HCT116 (cell line): ENCODE measurements at regions not wholly inside any gene's neighbourhood (a gene's known extent, or its start where the extent isn't known, plus 50 kb on each side); places are given as distances from the start of the nearest gene placed in this dataset.

ENCODE experiments used
- ATAC-seq: fragments of 200-7000 bp; cut with Tn5 transposase; 2 replicates; pipeline ENCODE4 v1.9.1; 2020; ENCODE audit warnings: mild to moderate bottlenecking, moderate library complexity
- BruUV-seq: library from RNA; stranded (reverse); fragments of 400-500 nt; replicated peaks from 2 replicates; lab custom pipeline; 2021; lab: Mats Ljungman, UMichigan
- CTCF ChIA-PET: fragments of 300-600 bp; sonication (Branson Sonifier 250); formaldehyde crosslinking; loops from one replicate; lab custom pipeline; 2021; ENCODE audit warnings: antibody characterized with exemption; lab: Charles Lee
- POLR2A ChIA-PET: fragments of 300-600, 350-600 bp; sonication (Branson Sonifier 250); formaldehyde crosslinking; loops from one replicate; lab custom pipeline; 2021; ENCODE audit warnings: antibody characterized with exemption; lab: Charles Lee
- RAD21 ChIA-PET, 2 experiments: fragments of 300-600 bp; sonication (Branson Sonifier 250); formaldehyde crosslinking; loops; one replicate each; lab custom pipeline; 2023; ENCODE audit warnings: low total read pairs in 2 of 2; ENCODE audit not compliant: uncharacterized antibody in 2 of 2, unreplicated experiment in 2 of 2, low non-redundant PET in 1 of 2; lab: Charles Lee
- DNase-seq: peaks from one replicate; pipeline ENCODE4 v3.0.0-alpha.2; 2010; ENCODE audit warnings: low read depth, low spot score
- H2AFZ ChIP-seq: fragments of 200-600 bp; shearing (Covaris generic), sonication (generic); 2 replicates; pipeline ENCODE4 v1.6.1; 2017; ENCODE audit warnings: low read depth, mixed run types, mixed read lengths, antibody characterized with exemption, low read length; ENCODE audit not compliant: poor library complexity, severe bottlenecking
- H3K27ac ChIP-seq: 2 replicates; pipeline ENCODE4 v1.5.1; 2012; ENCODE audit warnings: low read depth, low read length
- H3K27me3 ChIP-seq: fragments of 200-600 bp; sonication (generic); 2 replicates; pipeline ENCODE4 v1.6.1; 2016; ENCODE audit warnings: mixed run types, low read length, mixed read lengths; ENCODE audit not compliant: insufficient read depth
- H3K36me3 ChIP-seq, 2 experiments: fragments of 200-500 bp in 1 of 2; fragments of 200-600 bp in 1 of 2; sonication (Bioruptor generic) in 1 of 2; sonication (generic) in 1 of 2; 2 replicates each; pipeline versions ENCODE4 v1.5.1 to v1.6.1; 2014 to 2016; ENCODE audit warnings: low read length in 2 of 2, inconsistent platforms in 1 of 2, mixed read lengths in 1 of 2, mixed run types in 1 of 2; ENCODE audit not compliant: insufficient read depth in 2 of 2, control insufficient read depth in 1 of 2
- H3K4me1 ChIP-seq, 2 experiments: fragments of 200-600 bp in 1 of 2; sonication (generic) in 1 of 2; 2 replicates each; pipeline versions ENCODE4 v1.5.1 to v1.6.1; 2012 to 2017; ENCODE audit warnings: low read length in 2 of 2, inconsistent platforms in 1 of 2, mild to moderate bottlenecking in 1 of 2, mixed read lengths in 1 of 2, mixed run types in 1 of 2, moderate library complexity in 1 of 2; ENCODE audit not compliant: insufficient read depth in 2 of 2, control insufficient read depth in 1 of 2
- H3K4me2 ChIP-seq: fragments of 200-600 bp; sonication (generic); 2 replicates; pipeline ENCODE4 v1.6.1; 2017; ENCODE audit warnings: mixed run types, low read length, mixed read lengths
- H3K4me3 ChIP-seq, 2 experiments: fragments of 200-600 bp in 1 of 2; sonication (generic) in 1 of 2; replicated peaks in 1 of 2; 2 replicates each; pipeline ENCODE4 v1.5.1; 2011 to 2016; ENCODE audit warnings: low read length in 2 of 2, control low read depth in 1 of 2, low read depth in 1 of 2, mild to moderate bottlenecking in 1 of 2, mixed read lengths in 1 of 2, mixed run types in 1 of 2
- H3K79me2 ChIP-seq: fragments of 200-600 bp; sonication (generic); 2 replicates; pipeline ENCODE4 v1.6.1; 2017; ENCODE audit warnings: mild to moderate bottlenecking, mixed run types, low read length, moderate library complexity, mixed read lengths; ENCODE audit not compliant: insufficient read depth
- H3K9ac ChIP-seq: fragments of 200-600 bp; sonication (generic); 2 replicates; pipeline ENCODE4 v1.6.1; 2016; ENCODE audit warnings: low read length, mixed read lengths
- H3K9me2 ChIP-seq: fragments of 200-600 bp; sonication (generic), shearing (Covaris generic); 2 replicates; pipeline ENCODE4 v1.6.1; 2017; ENCODE audit warnings: mixed run types, mild to moderate bottlenecking, moderate library complexity; ENCODE audit not compliant: insufficient read depth
- H3K9me3 ChIP-seq, 2 experiments: fragments of 200-500 bp in 1 of 2; fragments of 200-600 bp in 1 of 2; sonication (Bioruptor generic) in 1 of 2; sonication (generic) in 1 of 2; 2 replicates each; pipeline ENCODE4 v1.6.1; 2014 to 2017; ENCODE audit warnings: low read length in 2 of 2, mixed read lengths in 2 of 2, inconsistent platforms in 1 of 2, low read depth in 1 of 2, mild to moderate bottlenecking in 1 of 2, mixed run types in 1 of 2, moderate library complexity in 1 of 2; ENCODE audit not compliant: control insufficient read depth in 1 of 2, insufficient read depth in 1 of 2
- H4K20me1 ChIP-seq: fragments of 200-600 bp; sonication (generic), shearing (Covaris generic); 2 replicates; pipeline ENCODE4 v1.6.1; 2017; ENCODE audit warnings: mixed run types, mild to moderate bottlenecking, moderate library complexity; ENCODE audit not compliant: insufficient read depth
- CBX3 ChIP-seq: IDR thresholded peaks from 2 replicates; pipeline ENCODE4 v1.6.1; 2012; ENCODE audit warnings: low read depth
- EGR1 ChIP-seq: IDR thresholded peaks from 2 replicates; pipeline ENCODE4 v1.6.1; 2012; ENCODE audit warnings: low read depth
- FOSL1 ChIP-seq: IDR thresholded peaks from 2 replicates; pipeline ENCODE4 v1.6.1; 2012; ENCODE audit warnings: low read depth
- POLR2A ChIP-seq: IDR thresholded peaks from 2 replicates; pipeline ENCODE4 v1.7.0; 2011; ENCODE audit warnings: borderline replicate concordance; ENCODE audit not compliant: insufficient read depth, insufficient read length; ENCODE audit errors: extremely low read depth
- POLR2AphosphoS5 ChIP-seq: IDR thresholded peaks from 2 replicates; pipeline ENCODE4 v1.6.1; 2011; ENCODE audit warnings: mild to moderate bottlenecking, low read depth, low read length, moderate library complexity
- RAD21 ChIP-seq: IDR thresholded peaks from 2 replicates; pipeline ENCODE4 v1.6.1; 2012; ENCODE audit warnings: low read depth, mild to moderate bottlenecking
- SIN3A ChIP-seq: IDR thresholded peaks from 2 replicates; pipeline ENCODE4 v1.6.1; 2012; ENCODE audit warnings: low read depth
- SP1 ChIP-seq: IDR thresholded peaks from 2 replicates; pipeline ENCODE4 v1.6.1; 2012; ENCODE audit warnings: low read depth
- TCF7L2 ChIP-seq: IDR thresholded peaks from 2 replicates; pipeline ENCODE4 v1.7.0; 2011; ENCODE audit warnings: borderline replicate concordance, inconsistent platforms; ENCODE audit not compliant: insufficient read depth, insufficient read length; ENCODE audit errors: extremely low read depth
- YY1 ChIP-seq: IDR thresholded peaks from 2 replicates; pipeline ENCODE4 v1.6.1; 2011; ENCODE audit warnings: low read length, low read depth, moderate library complexity, mild to moderate bottlenecking; ENCODE audit not compliant: insufficient replicate concordance; ENCODE audit errors: extremely low read depth
- ZFX ChIP-seq: fragments of 450-650 bp; IDR thresholded peaks from 2 replicates; pipeline ENCODE4 v1.6.1; 2017
- ZNF274 ChIP-seq: fragments of 200-500 bp; sonication (Bioruptor generic); IDR thresholded peaks from 2 replicates; pipeline ENCODE4 v1.6.1; 2014; ENCODE audit warnings: mild to moderate bottlenecking, low read depth, low read length, inconsistent platforms
- intact Hi-C: fragments of 100-400 bp; cut with micrococcal nuclease; formaldehyde crosslinking; loops from 2 replicates; pipeline ENCODE4 v1.10.0; 2022
- TF ChIP-seq, protein P1 (sequence below): IDR thresholded peaks from 2 replicates; pipeline ENCODE4 v1.6.1; 2012; ENCODE audit warnings: low read depth
- TF ChIP-seq, protein P2 (sequence below): IDR thresholded peaks from 2 replicates; pipeline ENCODE4 v1.6.1; 2012
- TF ChIP-seq, protein P3 (sequence below), 3 experiments: fragments of 200-600 bp in 1 of 3; sonication (generic) in 1 of 3; IDR thresholded peaks in 2 of 3; conservative IDR thresholded peaks in 1 of 3; 2 replicates each; pipeline ENCODE4 v1.5.1; 2012 to 2017; ENCODE audit warnings: low read depth in 2 of 3, low read length in 2 of 3, antibody characterized with exemption in 1 of 3, borderline replicate concordance in 1 of 3, control low read depth in 1 of 3, mild to moderate bottlenecking in 1 of 3, mixed read lengths in 1 of 3, mixed run types in 1 of 3, moderate library complexity in 1 of 3; ENCODE audit not compliant: insufficient read depth in 1 of 3

GRCh38 chr7:81822811-81823210, 53.0 kb upstream of the HGF start (continued):
- TF ChIP-seq, protein P1, sequence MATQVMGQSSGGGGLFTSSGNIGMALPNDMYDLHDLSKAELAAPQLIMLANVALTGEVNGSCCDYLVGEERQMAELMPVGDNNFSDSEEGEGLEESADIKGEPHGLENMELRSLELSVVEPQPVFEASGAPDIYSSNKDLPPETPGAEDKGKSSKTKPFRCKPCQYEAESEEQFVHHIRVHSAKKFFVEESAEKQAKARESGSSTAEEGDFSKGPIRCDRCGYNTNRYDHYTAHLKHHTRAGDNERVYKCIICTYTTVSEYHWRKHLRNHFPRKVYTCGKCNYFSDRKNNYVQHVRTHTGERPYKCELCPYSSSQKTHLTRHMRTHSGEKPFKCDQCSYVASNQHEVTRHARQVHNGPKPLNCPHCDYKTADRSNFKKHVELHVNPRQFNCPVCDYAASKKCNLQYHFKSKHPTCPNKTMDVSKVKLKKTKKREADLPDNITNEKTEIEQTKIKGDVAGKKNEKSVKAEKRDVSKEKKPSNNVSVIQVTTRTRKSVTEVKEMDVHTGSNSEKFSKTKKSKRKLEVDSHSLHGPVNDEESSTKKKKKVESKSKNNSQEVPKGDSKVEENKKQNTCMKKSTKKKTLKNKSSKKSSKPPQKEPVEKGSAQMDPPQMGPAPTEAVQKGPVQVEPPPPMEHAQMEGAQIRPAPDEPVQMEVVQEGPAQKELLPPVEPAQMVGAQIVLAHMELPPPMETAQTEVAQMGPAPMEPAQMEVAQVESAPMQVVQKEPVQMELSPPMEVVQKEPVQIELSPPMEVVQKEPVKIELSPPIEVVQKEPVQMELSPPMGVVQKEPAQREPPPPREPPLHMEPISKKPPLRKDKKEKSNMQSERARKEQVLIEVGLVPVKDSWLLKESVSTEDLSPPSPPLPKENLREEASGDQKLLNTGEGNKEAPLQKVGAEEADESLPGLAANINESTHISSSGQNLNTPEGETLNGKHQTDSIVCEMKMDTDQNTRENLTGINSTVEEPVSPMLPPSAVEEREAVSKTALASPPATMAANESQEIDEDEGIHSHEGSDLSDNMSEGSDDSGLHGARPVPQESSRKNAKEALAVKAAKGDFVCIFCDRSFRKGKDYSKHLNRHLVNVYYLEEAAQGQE = no peak

DNA sequence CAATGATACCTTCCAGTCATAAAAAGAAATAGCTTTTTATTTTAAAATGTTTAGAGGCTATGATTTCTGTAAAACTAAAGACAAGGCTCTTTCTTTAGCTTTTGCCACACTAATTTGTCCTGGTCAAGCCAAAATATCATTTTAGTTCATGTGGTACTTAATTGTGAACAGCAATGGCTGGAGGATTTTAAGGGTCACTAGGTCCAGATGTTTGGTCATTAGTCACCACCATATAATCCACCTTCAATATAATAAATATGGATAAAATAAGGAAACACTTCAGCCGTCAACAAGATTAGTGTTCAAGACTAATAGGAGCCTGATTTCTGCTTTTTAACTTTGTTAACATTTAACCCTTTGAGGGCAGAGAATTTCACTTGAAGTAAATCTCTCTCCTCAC, 50.0 kb upstream of the HGF start:
- Histone ChIP-seq H3K9ac (no peak overlapping the region), H3K4me3 (no peak overlapping the region), H3K9me2 (no peaks in the 10 kb centered on the region), H3K4me2 (no peak overlapping the region), H3K27me3 (no peaks in the 10 kb centered on the region), H3K9me3 (no peaks in the 10 kb centered on the region), H4K20me1 (no peaks in the 10 kb centered on the region), H3K4me1 (no peaks in the 10 kb centered on the region), H2AFZ (no peak overlapping the region), H3K27ac (no peak overlapping the region), H3K79me2 (no peaks in the 10 kb centered on the region), H3K36me3 (no peaks in the 10 kb centered on the region)
- no peak for DNase-seq
- ChIA-PET RAD21 (no interaction called here), POLR2A (no interaction called here), CTCF (no interaction called here)
- BruUV-seq = no TSS peak
- intact Hi-C loops = no loop called here
- no peak for ATAC-seq
- TF ChIP-seq SIN3A = no peak
- TF ChIP-seq CBX3 = no peak
- TF ChIP-seq, protein P2, sequence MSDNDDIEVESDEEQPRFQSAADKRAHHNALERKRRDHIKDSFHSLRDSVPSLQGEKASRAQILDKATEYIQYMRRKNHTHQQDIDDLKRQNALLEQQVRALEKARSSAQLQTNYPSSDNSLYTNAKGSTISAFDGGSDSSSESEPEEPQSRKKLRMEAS = no peak
- no peak for TF ChIP-seq POLR2A
- TF ChIP-seq, protein P3, sequence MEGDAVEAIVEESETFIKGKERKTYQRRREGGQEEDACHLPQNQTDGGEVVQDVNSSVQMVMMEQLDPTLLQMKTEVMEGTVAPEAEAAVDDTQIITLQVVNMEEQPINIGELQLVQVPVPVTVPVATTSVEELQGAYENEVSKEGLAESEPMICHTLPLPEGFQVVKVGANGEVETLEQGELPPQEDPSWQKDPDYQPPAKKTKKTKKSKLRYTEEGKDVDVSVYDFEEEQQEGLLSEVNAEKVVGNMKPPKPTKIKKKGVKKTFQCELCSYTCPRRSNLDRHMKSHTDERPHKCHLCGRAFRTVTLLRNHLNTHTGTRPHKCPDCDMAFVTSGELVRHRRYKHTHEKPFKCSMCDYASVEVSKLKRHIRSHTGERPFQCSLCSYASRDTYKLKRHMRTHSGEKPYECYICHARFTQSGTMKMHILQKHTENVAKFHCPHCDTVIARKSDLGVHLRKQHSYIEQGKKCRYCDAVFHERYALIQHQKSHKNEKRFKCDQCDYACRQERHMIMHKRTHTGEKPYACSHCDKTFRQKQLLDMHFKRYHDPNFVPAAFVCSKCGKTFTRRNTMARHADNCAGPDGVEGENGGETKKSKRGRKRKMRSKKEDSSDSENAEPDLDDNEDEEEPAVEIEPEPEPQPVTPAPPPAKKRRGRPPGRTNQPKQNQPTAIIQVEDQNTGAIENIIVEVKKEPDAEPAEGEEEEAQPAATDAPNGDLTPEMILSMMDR (IDR thresholded peaks at IDR 0.05 in 2 of 3, conservative IDR thresholded peaks at IDR 0.05 in 1 of 3; ENCODE audit: borderline replicate concordance in 1 of 3, insufficient read depth in 1 of 3, low read depth in 2 of 3, low read length in 2 of 3) = no peak
- TF ChIP-seq SP1 = no peak
- TF ChIP-seq RAD21 = no peak
- TF ChIP-seq, protein P1 = no peak
- no peak for TF ChIP-seq ZNF274
- no peak for TF ChIP-seq TCF7L2
- no peak for TF ChIP-seq EGR1
- no peak for TF ChIP-seq FOSL1
- TF ChIP-seq ZFX = no peak
- TF ChIP-seq YY1 = no peak
- no peak for TF ChIP-seq POLR2AphosphoS5
